Hematopoietic multipotent progenitor cell treated with erythropoietin and hydrocortisone succinate and interleukin-3 and kit ligand, for 8 days (in vitro differentiated cells): ENCODE measurements at regions not wholly inside any gene's neighbourhood (a gene's known extent, or its start where the extent isn't known, plus 50 kb on each side); places are given as distances from the start of the nearest gene placed in this dataset.

ENCODE experiments used
- DNase-seq: peaks from one replicate; pipeline ENCODE4 v3.0.0-alpha.2; 2015

DNA sequence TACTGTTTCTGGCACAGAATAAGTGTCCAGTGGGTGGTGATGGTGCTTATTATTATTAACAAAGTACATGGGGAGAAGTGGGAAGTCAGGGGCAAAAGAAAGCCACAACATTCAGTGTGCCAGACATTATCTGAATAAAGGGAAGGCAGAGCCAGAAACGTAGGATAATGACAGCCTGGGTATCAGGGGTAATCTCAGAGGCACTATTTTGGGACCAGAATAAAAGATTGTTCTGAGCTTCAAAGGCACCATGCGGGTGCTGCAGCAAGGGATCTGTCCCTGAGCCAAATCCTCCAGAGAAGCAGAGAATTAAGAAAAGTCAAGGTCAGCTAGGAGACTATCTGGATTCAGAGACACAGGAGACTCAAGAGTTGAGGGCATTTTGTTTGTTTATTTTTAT lies 328.8 kb upstream of the GATB start:
- DNase-seq: no peak

DNA sequence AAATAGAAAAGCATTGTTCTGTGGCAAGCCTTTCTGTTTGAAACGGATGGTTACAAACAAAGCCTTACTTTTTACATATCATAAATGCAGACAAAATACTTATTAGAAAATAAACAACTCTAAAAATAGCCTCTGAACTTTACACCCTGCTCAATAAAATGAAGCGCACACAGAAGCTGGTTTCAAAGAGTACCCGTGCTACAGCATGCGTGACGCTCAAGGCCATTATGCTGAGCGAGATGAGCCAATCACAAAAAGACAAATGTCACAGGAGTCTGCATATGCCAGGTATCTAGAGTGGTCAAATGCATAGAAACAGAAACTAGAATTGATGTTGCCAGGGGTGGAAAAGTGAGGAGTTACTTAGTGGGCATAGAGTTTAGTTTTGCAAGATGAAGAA lies 326.5 kb upstream of the GATB start:
- DNase-seq: no peak

DNA sequence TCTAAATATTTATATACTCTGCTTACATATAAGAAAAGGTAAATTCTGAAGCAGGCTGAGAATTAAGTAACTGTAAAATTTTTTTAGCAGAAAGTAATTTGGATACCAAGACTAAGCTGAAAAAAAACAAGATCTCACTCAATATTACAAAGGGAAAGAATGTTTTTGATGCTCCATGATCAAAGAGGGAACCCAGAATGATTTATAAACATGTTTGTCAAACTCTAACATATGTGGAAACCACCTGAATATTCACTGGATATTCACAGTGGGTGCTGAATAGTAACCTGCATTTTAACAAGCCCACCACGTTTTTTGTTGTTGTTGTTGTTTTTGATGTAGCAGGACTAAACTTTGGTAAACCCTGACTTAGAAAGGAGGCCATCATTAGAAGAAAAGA lies 324.9 kb upstream of the GATB start:
- DNase-seq: no peak

DNA sequence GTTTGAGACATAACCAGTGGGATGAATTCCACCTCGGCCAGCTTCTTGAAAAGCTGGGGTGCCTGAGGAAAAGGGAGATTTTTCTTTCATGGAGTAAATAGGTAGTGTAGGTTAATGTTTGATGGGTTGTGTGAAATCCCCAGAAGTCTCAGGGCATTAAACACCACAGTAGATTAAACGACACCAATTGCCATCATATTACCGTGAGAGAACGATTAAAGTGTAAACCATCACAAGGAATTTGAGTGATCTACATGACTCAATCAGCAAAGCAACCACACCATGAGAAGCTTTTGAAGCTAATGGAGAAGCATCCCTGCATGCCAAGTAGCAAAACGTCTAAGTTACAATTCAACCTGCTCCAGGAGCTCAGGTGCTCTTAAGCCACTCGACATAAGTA lies 322.5 kb upstream of the GATB start:
- no peak for DNase-seq

GRCh38 chr4:152081024-152081423 lies 320.2 kb upstream of the GATB start:
- no peak for DNase-seq

- DNase-seq: no peak
Observed at GRCh38 chr4:152079543-152080293, 318.9 kb upstream of the GATB start.

DNA sequence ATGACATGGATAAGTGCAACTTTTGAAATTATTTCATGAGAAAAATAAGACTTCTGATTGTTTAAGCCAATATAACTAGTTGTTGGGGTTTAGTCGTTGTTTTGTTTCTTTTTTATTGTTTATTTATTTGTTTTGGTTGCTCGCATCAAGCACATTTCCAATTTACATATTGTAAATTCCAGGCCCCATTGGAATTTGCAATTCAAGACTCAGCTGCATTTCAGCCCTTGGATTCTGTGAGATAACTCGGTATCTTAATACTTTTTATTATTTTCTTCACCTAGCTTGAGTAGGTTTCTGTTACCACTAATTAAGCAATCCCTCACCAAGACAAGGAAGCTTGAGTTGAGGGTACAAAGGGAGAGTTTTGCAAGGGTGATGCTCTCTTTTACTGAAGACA lies 318.3 kb upstream of the GATB start:
- no peak for DNase-seq

DNA sequence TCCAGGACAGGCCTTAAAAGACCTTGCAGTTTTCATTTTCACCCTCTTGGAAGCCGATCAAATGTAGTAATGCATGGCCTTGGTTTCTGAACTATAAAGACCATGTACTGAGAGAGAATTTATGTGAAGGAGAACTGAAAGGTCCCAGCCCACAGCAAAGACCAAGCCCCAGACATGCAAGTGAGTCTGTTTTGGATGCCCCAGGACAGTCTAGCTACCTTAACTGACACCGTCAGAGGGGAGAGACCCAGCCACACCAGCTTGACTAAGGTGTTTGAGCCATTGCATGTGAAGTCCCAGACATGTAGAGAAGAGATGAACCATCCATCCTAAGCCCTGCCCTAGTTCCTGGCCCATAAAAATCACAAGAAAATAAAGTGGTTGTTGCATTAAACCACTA lies 316.8 kb upstream of the GATB start:
- DNase-seq: no peak

DNA sequence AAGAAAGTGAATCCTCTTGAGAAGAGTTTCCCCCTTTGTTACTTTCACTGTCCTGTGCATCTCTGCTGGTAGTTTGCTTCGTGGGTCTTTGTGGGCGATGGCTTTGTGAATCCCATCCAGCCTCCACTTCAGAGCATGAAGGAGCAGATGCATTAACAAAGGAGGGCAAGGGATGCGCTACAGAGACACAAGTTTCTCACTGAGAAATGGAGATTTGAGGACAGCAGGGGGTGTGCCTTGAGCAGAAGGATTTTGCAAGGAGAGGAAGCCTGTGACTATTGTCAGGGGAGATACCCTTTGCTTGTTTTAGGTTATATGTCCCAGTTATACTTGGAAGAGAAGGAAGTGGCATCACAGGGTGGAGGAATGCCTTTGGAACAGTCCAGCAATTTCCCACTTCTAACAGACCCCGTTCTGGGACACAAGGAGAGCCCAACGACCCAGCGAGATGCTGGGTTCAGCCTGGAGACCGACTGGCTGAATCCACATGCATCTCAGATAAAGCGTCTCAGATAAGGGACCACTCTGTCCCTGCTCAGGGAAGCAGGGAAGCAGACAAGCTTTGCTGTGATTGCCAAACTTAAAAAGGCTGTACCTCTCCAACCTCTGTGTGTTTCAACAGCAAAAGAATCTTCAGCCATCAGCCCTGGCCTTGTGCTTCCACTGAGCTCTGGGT lies 314.6 kb upstream of the GATB start:
- DNase-seq: no peak

- no peak for DNase-seq
Observed at GRCh38 chr4:152074573-152074972, 313.8 kb upstream of the GATB start.

DNA sequence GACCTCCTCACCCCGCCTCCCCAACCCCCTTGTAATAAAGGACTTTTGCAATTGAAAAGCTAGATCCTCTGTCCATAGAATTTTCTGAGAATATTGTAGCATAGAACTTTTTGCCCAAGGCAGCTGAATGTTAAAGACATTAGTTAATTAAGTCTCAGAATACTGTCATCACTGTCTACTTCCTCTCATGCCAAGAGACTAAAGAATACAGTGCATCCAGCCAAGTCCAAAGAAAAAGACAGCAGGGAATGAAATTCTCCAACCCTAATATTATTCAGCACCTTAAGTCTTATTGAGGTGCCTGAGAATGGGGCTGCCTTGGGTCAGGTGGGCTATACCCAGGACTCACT lies 313.3 kb upstream of the GATB start:
- no peak for DNase-seq

GRCh38 chr4:152073351-152074087 lies 312.7 kb upstream of the GATB start:
- DNase-seq: no peak

GRCh38 chr4:152072906-152073305 lies 312.1 kb upstream of the GATB start:
- DNase-seq: no peak

DNA sequence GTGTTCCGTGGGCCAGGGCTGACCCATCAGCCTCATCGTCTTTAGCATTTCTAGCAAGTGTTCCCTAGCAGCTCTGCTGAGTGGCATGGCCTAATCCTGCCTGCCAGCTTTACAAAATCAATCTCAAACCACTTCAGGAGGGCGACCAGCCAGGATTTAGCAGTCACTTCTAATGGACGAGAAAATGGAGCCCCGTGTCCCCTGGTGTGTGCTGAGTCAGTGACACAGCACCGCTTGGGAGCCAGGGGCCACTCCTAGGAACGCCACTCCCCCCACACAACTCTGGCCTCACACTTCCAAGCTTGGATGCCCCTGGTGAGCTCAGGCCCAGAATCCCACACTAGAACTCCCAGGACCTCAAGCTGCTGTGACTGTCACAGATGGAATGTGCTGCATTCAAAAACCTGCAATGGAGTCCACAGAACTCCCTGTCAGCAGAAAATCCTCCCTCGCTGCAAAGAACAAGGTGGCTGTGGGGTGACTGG lies 311.2 kb upstream of the GATB start:
- DNase-seq: no peak

DNA sequence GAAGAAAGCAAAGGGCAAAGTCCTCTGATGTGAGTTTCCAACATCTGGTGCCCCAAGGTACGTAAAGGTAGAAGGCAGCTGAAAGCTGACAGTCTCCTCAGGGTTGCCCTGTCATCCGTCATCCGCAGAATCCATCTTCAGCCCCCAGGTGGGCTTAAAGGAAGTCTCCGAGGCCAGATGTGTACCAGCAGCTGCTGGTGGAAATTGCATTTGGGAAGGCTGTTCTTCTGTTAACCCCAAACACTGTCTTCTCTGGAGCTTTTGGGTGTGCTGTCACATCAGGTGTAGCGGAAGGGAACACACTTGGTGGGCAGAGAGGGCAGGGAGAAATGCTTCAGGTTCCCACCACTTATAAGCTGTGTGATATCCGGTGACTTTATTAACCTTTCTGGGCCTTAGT lies 310.0 kb upstream of the GATB start:
- no peak for DNase-seq

GRCh38 chr4:152068866-152069265 lies 308.1 kb upstream of the GATB start:
- no peak for DNase-seq

GRCh38 chr4:152065545-152065944 lies 304.7 kb upstream of the GATB start:
- no peak for DNase-seq

DNA sequence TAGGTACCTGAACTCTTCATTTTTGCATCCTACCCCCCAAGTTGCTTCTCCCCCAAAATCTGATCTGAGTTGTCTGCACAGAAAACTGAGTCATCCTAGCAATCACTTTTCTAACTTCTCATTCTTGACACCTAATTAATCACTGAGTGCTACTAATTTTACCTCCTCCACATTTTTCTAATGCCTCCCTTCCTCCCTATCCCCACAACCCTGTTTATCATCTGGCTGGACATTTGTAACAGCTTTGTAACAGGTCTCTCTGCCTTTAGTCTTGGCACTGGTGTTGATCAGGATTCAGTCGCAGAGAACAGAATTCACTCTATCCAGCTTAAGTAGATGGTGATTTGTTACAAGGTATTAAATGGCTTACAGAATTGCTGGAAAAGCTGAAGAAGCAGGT lies 303.9 kb upstream of the GATB start:
- no peak for DNase-seq

DNA sequence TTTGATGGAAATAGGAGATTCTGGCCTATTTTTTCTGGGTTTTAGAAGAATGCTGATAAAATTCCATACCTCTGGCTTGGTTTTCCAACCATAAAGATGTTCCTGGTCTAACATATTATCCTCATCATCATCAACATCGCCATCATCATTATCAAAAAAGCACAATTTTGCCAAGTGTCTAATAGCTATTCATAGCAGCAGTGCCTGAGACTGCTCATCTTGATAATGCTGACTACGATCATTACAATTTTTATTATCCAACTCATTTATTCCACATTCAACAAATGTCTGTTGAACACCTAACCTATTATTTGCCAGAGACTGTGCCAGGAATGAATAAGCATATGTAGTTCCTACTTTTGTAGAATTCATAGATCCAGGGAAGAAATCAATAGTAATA lies 303.5 kb upstream of the GATB start:
- DNase-seq: no peak

DNA sequence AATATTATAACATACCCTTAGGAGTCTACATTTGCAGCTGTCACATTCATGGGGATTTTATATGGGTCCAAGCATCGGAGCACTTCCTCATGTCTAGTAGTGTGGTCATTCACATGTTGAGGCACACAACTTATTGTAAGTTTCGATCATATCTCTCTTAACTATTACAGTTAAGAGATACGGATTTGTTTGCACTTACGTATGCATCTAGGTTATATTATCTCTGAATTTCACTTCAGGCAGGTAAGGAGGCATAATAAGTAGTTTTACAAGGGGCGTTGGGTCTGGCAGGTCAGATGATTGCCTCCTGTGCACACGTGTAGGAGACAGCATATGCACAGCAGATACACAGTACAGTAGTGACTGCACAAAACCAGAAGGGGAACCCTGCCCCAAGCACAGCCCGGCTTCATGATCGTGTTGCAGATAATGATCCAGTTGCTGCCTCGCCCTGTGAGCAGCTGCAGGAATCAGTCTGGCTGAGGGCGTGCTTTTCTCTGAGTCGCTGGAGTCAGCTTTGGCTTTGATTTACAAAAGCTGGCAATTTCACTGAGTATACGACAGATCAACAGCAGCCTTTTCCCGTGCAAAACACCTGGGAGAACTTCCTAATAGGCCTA lies 302.9 kb upstream of the GATB start:
- DNase-seq: peak; percentile 4

- no peak for DNase-seq
Observed at GRCh38 chr4:152062936-152063620, 302.3 kb upstream of the GATB start.

GRCh38 chr4:152054731-152055130 lies 293.9 kb upstream of the GATB start:
- DNase-seq: no peak

GRCh38 chr4:152052451-152053057 lies 291.7 kb upstream of the GATB start:
- no peak for DNase-seq
